ENCODE measurements at regions not wholly inside any gene's neighbourhood (a gene's known extent, or its start where the extent isn't known, plus 50 kb on each side); places are given as distances from the start of the nearest gene placed in this dataset.
"Not testable (repeated sequence)": the region's sequence is repeated elsewhere in the genome, so short reads cannot be mapped to it uniquely, and the experiment has no call there.

- H3K36me3 ChIP-seq (ENCODE audit: control insufficient read depth, insufficient read depth, low read length), result no peaks in the 10 kb centered on the region
- no peaks in the 10 kb centered on the region for H3K4me1 ChIP-seq (ENCODE audit: control insufficient read depth, insufficient read depth, low read length)
- H3K27ac ChIP-seq (ENCODE audit: low read length), result no peak overlapping the region
- no peaks in the 10 kb centered on the region for H3K9me3 ChIP-seq (ENCODE audit: control insufficient read depth, insufficient read depth, low read length)
- no peaks in the 10 kb centered on the region for H3K27me3 ChIP-seq (ENCODE audit: control insufficient read depth, insufficient read depth, low read length)
- WGBS (ENCODE audit: insufficient coverage, insufficient read length), result no CpG with 5 or more reads among the region's 3 CpGs
- no peak for DNase-seq (ENCODE audit: low read depth, low spot score)
- no peak overlapping the region for H3K4me3 ChIP-seq (ENCODE audit: low read length)
These were observed 117.7 kb upstream of the PLCL2 start for GRCh38 chr3:16767006-16767405.

GRCh38 chr3:16768014-16768413 is 116.7 kb upstream of the PLCL2 start:
- Histone ChIP-seq H3K27me3 (ENCODE audit: control insufficient read depth, insufficient read depth, low read length) (no peaks in the 10 kb centered on the region), H3K9me3 (ENCODE audit: control insufficient read depth, insufficient read depth, low read length) (no peaks in the 10 kb centered on the region), H3K27ac (ENCODE audit: low read length) (no peak overlapping the region), H3K4me1 (ENCODE audit: control insufficient read depth, insufficient read depth, low read length) (no peaks in the 10 kb centered on the region), H3K4me3 (ENCODE audit: low read length) (no peak overlapping the region), H3K36me3 (ENCODE audit: control insufficient read depth, insufficient read depth, low read length) (no peaks in the 10 kb centered on the region)
- no peak for DNase-seq (ENCODE audit: low read depth, low spot score)
- no CpG with 5 or more reads among the region's 1 CpG for WGBS (ENCODE audit: insufficient coverage, insufficient read length)

GRCh38 chr3:16768956-16769355 is 115.8 kb upstream of the PLCL2 start:
- H3K36me3 ChIP-seq (ENCODE audit: control insufficient read depth, insufficient read depth, low read length), result no peaks in the 10 kb centered on the region
- H3K27ac ChIP-seq (ENCODE audit: low read length), result no peak overlapping the region
- WGBS (ENCODE audit: insufficient coverage, insufficient read length), result no CpG with 5 or more reads among the region's 1 CpG
- H3K4me3 ChIP-seq (ENCODE audit: low read length), result no peak overlapping the region
- no peaks in the 10 kb centered on the region for H3K27me3 ChIP-seq (ENCODE audit: control insufficient read depth, insufficient read depth, low read length)
- DNase-seq (ENCODE audit: low read depth, low spot score), result no peak
- no peaks in the 10 kb centered on the region for H3K4me1 ChIP-seq (ENCODE audit: control insufficient read depth, insufficient read depth, low read length)
- H3K9me3 ChIP-seq (ENCODE audit: control insufficient read depth, insufficient read depth, low read length), result no peaks in the 10 kb centered on the region

GRCh38 chr3:16769525-16769924 is 115.2 kb upstream of the PLCL2 start:
- Histone ChIP-seq H3K27ac (ENCODE audit: low read length) (no peak overlapping the region), H3K4me3 (ENCODE audit: low read length) (no peak overlapping the region), H3K4me1 (ENCODE audit: control insufficient read depth, insufficient read depth, low read length) (no peaks in the 10 kb centered on the region), H3K9me3 (ENCODE audit: control insufficient read depth, insufficient read depth, low read length) (no peaks in the 10 kb centered on the region), H3K36me3 (ENCODE audit: control insufficient read depth, insufficient read depth, low read length) (no peaks in the 10 kb centered on the region), H3K27me3 (ENCODE audit: control insufficient read depth, insufficient read depth, low read length) (no peaks in the 10 kb centered on the region)
- no CpG with 5 or more reads among the region's 4 CpGs for WGBS (ENCODE audit: insufficient coverage, insufficient read length)
- DNase-seq (ENCODE audit: low read depth, low spot score), result no peak

GRCh38 chr3:16770021-16770420 is 114.7 kb upstream of the PLCL2 start:
- H3K27ac ChIP-seq (ENCODE audit: low read length), result no peak overlapping the region
- H3K9me3 ChIP-seq (ENCODE audit: control insufficient read depth, insufficient read depth, low read length), result no peaks in the 10 kb centered on the region
- DNase-seq (ENCODE audit: low read depth, low spot score), result no peak
- no peak overlapping the region for H3K4me3 ChIP-seq (ENCODE audit: low read length)
- no peaks in the 10 kb centered on the region for H3K27me3 ChIP-seq (ENCODE audit: control insufficient read depth, insufficient read depth, low read length)
- H3K36me3 ChIP-seq (ENCODE audit: control insufficient read depth, insufficient read depth, low read length), result no peaks in the 10 kb centered on the region
- no CpG with 5 or more reads among the region's 5 CpGs for WGBS (ENCODE audit: insufficient coverage, insufficient read length)
- H3K4me1 ChIP-seq (ENCODE audit: control insufficient read depth, insufficient read depth, low read length), result no peaks in the 10 kb centered on the region

- Histone ChIP-seq H3K4me1 (ENCODE audit: control insufficient read depth, insufficient read depth, low read length) (no peaks in the 10 kb centered on the region), H3K4me3 (ENCODE audit: low read length) (no peak overlapping the region), H3K9me3 (ENCODE audit: control insufficient read depth, insufficient read depth, low read length) (no peaks in the 10 kb centered on the region), H3K36me3 (ENCODE audit: control insufficient read depth, insufficient read depth, low read length) (no peaks in the 10 kb centered on the region), H3K27me3 (ENCODE audit: control insufficient read depth, insufficient read depth, low read length) (no peaks in the 10 kb centered on the region), H3K27ac (ENCODE audit: low read length) (no peak overlapping the region)
- WGBS (ENCODE audit: insufficient coverage, insufficient read length), result no CpG with 5 or more reads among the region's 4 CpGs
- DNase-seq (ENCODE audit: low read depth, low spot score), result no peak
These were observed 114.0 kb upstream of the PLCL2 start for GRCh38 chr3:16770792-16771191.

- H3K4me1 ChIP-seq (ENCODE audit: control insufficient read depth, insufficient read depth, low read length), result not testable (repeated sequence)
- WGBS (ENCODE audit: insufficient coverage, insufficient read length), result no CpG with 5 or more reads among the region's 15 CpGs
These were observed 111.2 kb upstream of the PLCL2 start for GRCh38 chr3:16773594-16773993.

GRCh38 chr3:16774536-16774935 is 110.2 kb upstream of the PLCL2 start:
- H3K27me3 ChIP-seq (ENCODE audit: control insufficient read depth, insufficient read depth, low read length); H3K4me1 ChIP-seq (ENCODE audit: control insufficient read depth, insufficient read depth, low read length); H3K4me3 ChIP-seq (ENCODE audit: low read length); H3K36me3 ChIP-seq (ENCODE audit: control insufficient read depth, insufficient read depth, low read length); H3K9me3 ChIP-seq (ENCODE audit: control insufficient read depth, insufficient read depth, low read length); H3K27ac ChIP-seq (ENCODE audit: low read length); DNase-seq (ENCODE audit: low read depth, low spot score): not testable (repeated sequence)
- WGBS (ENCODE audit: insufficient coverage, insufficient read length), result no CpG with 5 or more reads among the region's 11 CpGs

More at GRCh38 chr3:16773594-16773993, 111.2 kb upstream of the PLCL2 start:
- H3K27me3 ChIP-seq (ENCODE audit: control insufficient read depth, insufficient read depth, low read length); DNase-seq (ENCODE audit: low read depth, low spot score); H3K9me3 ChIP-seq (ENCODE audit: control insufficient read depth, insufficient read depth, low read length); H3K27ac ChIP-seq (ENCODE audit: low read length); H3K4me3 ChIP-seq (ENCODE audit: low read length); H3K36me3 ChIP-seq (ENCODE audit: control insufficient read depth, insufficient read depth, low read length): not testable (repeated sequence)

GRCh38 chr3:16784973-16785372 is 99.8 kb upstream of the PLCL2 start:
- no peaks in the 10 kb centered on the region for H3K27me3 ChIP-seq (ENCODE audit: control insufficient read depth, insufficient read depth, low read length)
- H3K4me1 ChIP-seq (ENCODE audit: control insufficient read depth, insufficient read depth, low read length), result peaks cover 3% of the 10 kb centered on the region
- DNase-seq (ENCODE audit: low read depth, low spot score), result no peak
- WGBS (ENCODE audit: insufficient coverage, insufficient read length), result no CpG with 5 or more reads among the region's 2 CpGs
- H3K4me3 ChIP-seq (ENCODE audit: low read length), result no peak overlapping the region
- H3K9me3 ChIP-seq (ENCODE audit: control insufficient read depth, insufficient read depth, low read length), result no peaks in the 10 kb centered on the region
- H3K27ac ChIP-seq (ENCODE audit: low read length), result no peak overlapping the region
- H3K36me3 ChIP-seq (ENCODE audit: control insufficient read depth, insufficient read depth, low read length), result no peaks in the 10 kb centered on the region

- H3K4me1 ChIP-seq (ENCODE audit: control insufficient read depth, insufficient read depth, low read length), result peaks cover 3% of the 10 kb centered on the region
- H3K9me3 ChIP-seq (ENCODE audit: control insufficient read depth, insufficient read depth, low read length), result no peaks in the 10 kb centered on the region
- no peak overlapping the region for H3K4me3 ChIP-seq (ENCODE audit: low read length)
- no peaks in the 10 kb centered on the region for H3K36me3 ChIP-seq (ENCODE audit: control insufficient read depth, insufficient read depth, low read length)
- H3K27ac ChIP-seq (ENCODE audit: low read length), result no peak overlapping the region
- H3K27me3 ChIP-seq (ENCODE audit: control insufficient read depth, insufficient read depth, low read length), result no peaks in the 10 kb centered on the region
- WGBS (ENCODE audit: insufficient coverage, insufficient read length), result 100% methylated on average over 1 of the region's 1 CpG
- no peak for DNase-seq (ENCODE audit: low read depth, low spot score)
These were observed 99.3 kb upstream of the PLCL2 start for GRCh38 chr3:16785465-16785864.

GRCh38 chr3:16788440-16789056 is 96.2 kb upstream of the PLCL2 start:
- Histone ChIP-seq H3K27ac (ENCODE audit: low read length) (no peak overlapping the region), H3K9me3 (ENCODE audit: control insufficient read depth, insufficient read depth, low read length) (no peaks in the 10 kb centered on the region), H3K36me3 (ENCODE audit: control insufficient read depth, insufficient read depth, low read length) (no peaks in the 10 kb centered on the region; the same call in 1 of the 2 replicates), H3K4me1 (ENCODE audit: control insufficient read depth, insufficient read depth, low read length) (peaks cover 5% of the 10 kb centered on the region), H3K4me3 (ENCODE audit: low read length) (no peak overlapping the region), H3K27me3 (ENCODE audit: control insufficient read depth, insufficient read depth, low read length) (no peaks in the 10 kb centered on the region)
- no CpG with 5 or more reads among the region's 6 CpGs for WGBS (ENCODE audit: insufficient coverage, insufficient read length)
- no peak for DNase-seq (ENCODE audit: low read depth, low spot score)
